ENCODE measurements at regions not wholly inside any gene's neighbourhood (a gene's known extent, or its start where the extent isn't known, plus 50 kb on each side); places are given as distances from the start of the nearest gene placed in this dataset.

GRCh38 chr3:77707281-77707680, 667.4 kb downstream of the ROBO2 start:
- H3K4me3 ChIP-seq (replicated peaks; ENCODE audit: low read depth, low read length): no peak overlapping the region
- DNase-seq (ENCODE audit: extremely low read depth, insufficient read length): no peak
- no peak for TF ChIP-seq CTCF (IDR thresholded peaks at IDR 0.05; ENCODE audit: insufficient read depth, low read length, poor library complexity, severe bottlenecking)
- H3K36me3 ChIP-seq (ENCODE audit: control insufficient read depth, insufficient read depth, low read length): no peaks in the 10 kb centered on the region
- H3K27me3 ChIP-seq (replicated peaks; ENCODE audit: control insufficient read depth, insufficient read depth, low read length): no peaks in the 10 kb centered on the region

GRCh38 chr3:77709155-77709554, 669.3 kb downstream of the ROBO2 start:
- no peak for TF ChIP-seq CTCF (IDR thresholded peaks at IDR 0.05; ENCODE audit: insufficient read depth, low read length, poor library complexity, severe bottlenecking)
- Histone ChIP-seq H3K27me3 (replicated peaks; ENCODE audit: control insufficient read depth, insufficient read depth, low read length) (no peaks in the 10 kb centered on the region), H3K36me3 (ENCODE audit: control insufficient read depth, insufficient read depth, low read length) (no peaks in the 10 kb centered on the region), H3K4me3 (replicated peaks; ENCODE audit: low read depth, low read length) (no peak overlapping the region)
- no peak for DNase-seq (ENCODE audit: extremely low read depth, insufficient read length)

- no peak for TF ChIP-seq CTCF (IDR thresholded peaks at IDR 0.05; ENCODE audit: insufficient read depth, low read length, poor library complexity, severe bottlenecking)
- no peak for DNase-seq (ENCODE audit: extremely low read depth, insufficient read length)
- H3K27me3 ChIP-seq (replicated peaks; ENCODE audit: control insufficient read depth, insufficient read depth, low read length): no peaks in the 10 kb centered on the region
- no peaks in the 10 kb centered on the region for H3K36me3 ChIP-seq (ENCODE audit: control insufficient read depth, insufficient read depth, low read length)
- no peak overlapping the region for H3K4me3 ChIP-seq (replicated peaks; ENCODE audit: low read depth, low read length)
These were observed 678.4 kb downstream of the ROBO2 start for GRCh38 chr3:77718311-77718710.

- no peak for TF ChIP-seq CTCF (IDR thresholded peaks at IDR 0.05; ENCODE audit: insufficient read depth, low read length, poor library complexity, severe bottlenecking)
- H3K36me3 ChIP-seq (ENCODE audit: control insufficient read depth, insufficient read depth, low read length): no peaks in the 10 kb centered on the region
- H3K4me3 ChIP-seq (replicated peaks; ENCODE audit: low read depth, low read length): no peak overlapping the region
- no peaks in the 10 kb centered on the region for H3K27me3 ChIP-seq (replicated peaks; ENCODE audit: control insufficient read depth, insufficient read depth, low read length)
- no peak for DNase-seq (ENCODE audit: extremely low read depth, insufficient read length)
These were observed 680.6 kb downstream of the ROBO2 start for GRCh38 chr3:77720460-77720971.

- H3K4me3 ChIP-seq (replicated peaks; ENCODE audit: low read depth, low read length): no peak overlapping the region
- DNase-seq (ENCODE audit: extremely low read depth, insufficient read length): no peak
- no peak for TF ChIP-seq CTCF (IDR thresholded peaks at IDR 0.05; ENCODE audit: insufficient read depth, low read length, poor library complexity, severe bottlenecking)
- H3K27me3 ChIP-seq (replicated peaks; ENCODE audit: control insufficient read depth, insufficient read depth, low read length): no peaks in the 10 kb centered on the region
- no peaks in the 10 kb centered on the region for H3K36me3 ChIP-seq (ENCODE audit: control insufficient read depth, insufficient read depth, low read length)
These were observed 686.6 kb downstream of the ROBO2 start for GRCh38 chr3:77726517-77726916.

GRCh38 chr3:77746048-77746447, 706.1 kb downstream of the ROBO2 start:
- H3K4me3 ChIP-seq (replicated peaks; ENCODE audit: low read depth, low read length): no peak overlapping the region
- H3K27me3 ChIP-seq (replicated peaks; ENCODE audit: control insufficient read depth, insufficient read depth, low read length): no peaks in the 10 kb centered on the region
- no peak for DNase-seq (ENCODE audit: extremely low read depth, insufficient read length)
- no peak for TF ChIP-seq CTCF (IDR thresholded peaks at IDR 0.05; ENCODE audit: insufficient read depth, low read length, poor library complexity, severe bottlenecking)
- H3K36me3 ChIP-seq (ENCODE audit: control insufficient read depth, insufficient read depth, low read length): no peaks in the 10 kb centered on the region

Measured in GM06990 (cell line).